NT2/D1 (cell line): ENCODE measurements at regions not wholly inside any gene's neighbourhood (a gene's known extent, or its start where the extent isn't known, plus 50 kb on each side); places are given as distances from the start of the nearest gene placed in this dataset.

Experiments used
- SUZ12 ChIP-seq: IDR thresholded peaks from 2 replicates; pipeline ENCODE4 v1.6.1; 2011; ENCODE audit not compliant: insufficient read length, insufficient read depth; ENCODE audit errors: extremely low read depth
- YY1 ChIP-seq: IDR thresholded peaks from 2 replicates; pipeline ENCODE4 v1.6.1; 2011; ENCODE audit not compliant: insufficient read length, insufficient read depth
- ZNF274 ChIP-seq: IDR thresholded peaks from 2 replicates; pipeline ENCODE4 v1.6.1; 2011; ENCODE audit warnings: mild to moderate bottlenecking, low read depth, low read length

- no peak for TF ChIP-seq YY1
- TF ChIP-seq SUZ12, result no peak
- no peak for TF ChIP-seq ZNF274
Measured at GRCh38 chr2:186085226-186085625, 346.6 kb downstream of the FSIP2 start.
